OCI-LY1 (cell line): ENCODE measurements at regions not wholly inside any gene's neighbourhood (a gene's known extent, or its start where the extent isn't known, plus 50 kb on each side); places are given as distances from the start of the nearest gene placed in this dataset.

Source experiments
- H2AFZ ChIP-seq: fragments of 200-600 bp; sonication (generic), shearing (Covaris generic); 2 replicates; pipeline ENCODE4 v1.6.0; 2014; ENCODE audit warnings: antibody characterized with exemption, mild to moderate bottlenecking, low read length
- H3F3A ChIP-seq: fragments of 200-600 bp; sonication (generic), shearing (Covaris generic); 2 replicates; pipeline ENCODE4 v1.6.0; 2014; ENCODE audit warnings: mild to moderate bottlenecking, antibody characterized with exemption, low read length, moderate library complexity; ENCODE audit not compliant: insufficient read depth
- H3K27ac ChIP-seq: fragments of 200-600 bp; sonication (generic); 2 replicates; pipeline ENCODE4 v1.5.1; 2014; ENCODE audit warnings: low read length, mixed run types, mild to moderate bottlenecking, low read depth; ENCODE audit not compliant: poor library complexity, severe bottlenecking
- H3K27me3 ChIP-seq: fragments of 200-600 bp; sonication (generic); 2 replicates; pipeline ENCODE4 v1.6.0; 2014; ENCODE audit warnings: antibody characterized with exemption, mild to moderate bottlenecking, low read length, moderate library complexity; ENCODE audit not compliant: insufficient read depth
- H3K36me3 ChIP-seq: fragments of 200-600 bp; sonication (generic); 2 replicates; pipeline ENCODE4 v1.6.1; 2014; ENCODE audit warnings: mild to moderate bottlenecking, antibody characterized with exemption, low read length, moderate library complexity, mixed read lengths; ENCODE audit not compliant: insufficient read depth
- H3K4me1 ChIP-seq: fragments of 200-600 bp; sonication (generic); 2 replicates; pipeline ENCODE4 v1.5.1; 2014; ENCODE audit warnings: mild to moderate bottlenecking, low read length, moderate library complexity; ENCODE audit not compliant: insufficient read depth, severe bottlenecking
- H3K4me2 ChIP-seq: fragments of 200-600 bp; sonication (generic), shearing (Covaris generic); 2 replicates; pipeline ENCODE4 v1.6.1; 2014; ENCODE audit warnings: low read length
- H3K4me3 ChIP-seq: fragments of 200-600 bp; sonication (generic); 2 replicates; pipeline ENCODE4 v1.5.1; 2014; ENCODE audit warnings: low read length, low read depth, mild to moderate bottlenecking, mixed read lengths; ENCODE audit not compliant: poor library complexity, severe bottlenecking
- H3K79me2 ChIP-seq: fragments of 200-600 bp; shearing (Covaris generic); 2 replicates; pipeline ENCODE4 v1.6.1; 2016; ENCODE audit warnings: mixed run types, low read length, mixed read lengths; ENCODE audit not compliant: insufficient read depth
- H3K9ac ChIP-seq: fragments of 200-600 bp; sonication (generic), shearing (Covaris generic); 2 replicates; pipeline ENCODE4 v1.6.1; 2014; ENCODE audit warnings: mild to moderate bottlenecking, low read length, mixed read lengths
- H3K9me2 ChIP-seq: fragments of 200-600 bp; sonication (generic), shearing (Covaris generic); 2 replicates; pipeline ENCODE4 v1.6.1; 2014; ENCODE audit warnings: low read depth, mild to moderate bottlenecking, low read length, mixed read lengths
- H3K9me3 ChIP-seq: fragments of 200-600 bp; shearing (Covaris generic); 2 replicates; pipeline ENCODE4 v1.6.1; 2014; ENCODE audit warnings: low read length, mixed read lengths
- H4K20me1 ChIP-seq: fragments of 200-600 bp; sonication (generic), shearing (Covaris generic); 2 replicates; pipeline ENCODE4 v1.6.0; 2016; ENCODE audit warnings: mild to moderate bottlenecking, low read length; ENCODE audit not compliant: insufficient read depth
- CTCF ChIP-seq: fragments of 200-600 bp; sonication (generic), shearing (Covaris generic); IDR thresholded peaks from 2 replicates; pipeline ENCODE4 v1.5.1; 2017; ENCODE audit warnings: mild to moderate bottlenecking, antibody characterized with exemption, low read length, moderate library complexity, mixed read lengths
- EZH2 ChIP-seq: fragments of 200-600 bp; sonication (generic), shearing (Covaris generic); IDR thresholded peaks from 2 replicates; pipeline ENCODE4 v1.8.0; 2017; ENCODE audit warnings: borderline replicate concordance, mixed run types, mild to moderate bottlenecking, antibody characterized with exemption, low read length, moderate library complexity, mixed read lengths

- H2AFZ ChIP-seq = no peak overlapping the region
- H3K9me2 ChIP-seq = no peaks in the 10 kb centered on the region
- H3K4me1 ChIP-seq = no peaks in the 10 kb centered on the region
- no peaks in the 10 kb centered on the region for H3K27me3 ChIP-seq
- no peaks in the 10 kb centered on the region for H4K20me1 ChIP-seq
- H3K27ac ChIP-seq = no peak overlapping the region
- no peaks in the 10 kb centered on the region for H3K9me3 ChIP-seq
- H3F3A ChIP-seq = no peaks in the 10 kb centered on the region
- no peak overlapping the region for H3K4me3 ChIP-seq
- no peak for TF ChIP-seq CTCF
- TF ChIP-seq EZH2 = no peak
- H3K9ac ChIP-seq = no peak overlapping the region
- no peaks in the 10 kb centered on the region for H3K79me2 ChIP-seq
- H3K36me3 ChIP-seq = no peaks in the 10 kb centered on the region
- H3K4me2 ChIP-seq = no peak overlapping the region
These were observed 768.7 kb downstream of the BCL11B start for GRCh38 chr14:98503086-98503815.

- H3K27me3 ChIP-seq = no peaks in the 10 kb centered on the region
- no peak overlapping the region for H3K27ac ChIP-seq
- H3K4me2 ChIP-seq = no peak overlapping the region
- H3K36me3 ChIP-seq = no peaks in the 10 kb centered on the region
- H3K4me3 ChIP-seq = no peak overlapping the region
- H3K9me2 ChIP-seq = no peaks in the 10 kb centered on the region
- H3F3A ChIP-seq = no peaks in the 10 kb centered on the region
- no peaks in the 10 kb centered on the region for H3K4me1 ChIP-seq
- H2AFZ ChIP-seq = no peak overlapping the region
- H4K20me1 ChIP-seq = no peaks in the 10 kb centered on the region
- H3K9ac ChIP-seq = no peak overlapping the region
- no peaks in the 10 kb centered on the region for H3K79me2 ChIP-seq
- H3K9me3 ChIP-seq = no peaks in the 10 kb centered on the region
- no peak for TF ChIP-seq CTCF
- TF ChIP-seq EZH2 = no peak
These were observed 764.7 kb downstream of the BCL11B start for GRCh38 chr14:98507264-98507663.

GRCh38 chr14:98510392-98510791 lies 761.6 kb downstream of the BCL11B start:
- H2AFZ ChIP-seq = no peak overlapping the region
- TF ChIP-seq CTCF (no peak), EZH2 (no peak)
- H3K9me3 ChIP-seq = no peaks in the 10 kb centered on the region
- H4K20me1 ChIP-seq = no peaks in the 10 kb centered on the region
- no peaks in the 10 kb centered on the region for H3K4me1 ChIP-seq
- H3K4me3 ChIP-seq = no peak overlapping the region
- no peaks in the 10 kb centered on the region for H3K27me3 ChIP-seq
- H3K36me3 ChIP-seq = no peaks in the 10 kb centered on the region
- no peak overlapping the region for H3K9ac ChIP-seq
- no peaks in the 10 kb centered on the region for H3K9me2 ChIP-seq
- H3K79me2 ChIP-seq = no peaks in the 10 kb centered on the region
- no peaks in the 10 kb centered on the region for H3F3A ChIP-seq
- H3K27ac ChIP-seq = no peak overlapping the region
- no peak overlapping the region for H3K4me2 ChIP-seq
